Esophagus muscularis mucosa (tissue), 4 donors: ENCODE measurements at regions not wholly inside any gene's neighbourhood (a gene's known extent, or its start where the extent isn't known, plus 50 kb on each side); places are given as distances from the start of the nearest gene placed in this dataset.
"Not testable (repeated sequence)": the region's sequence is repeated elsewhere in the genome, so short reads cannot be mapped to it uniquely, and the experiment has no call there.

Experiments used
- DNase-seq: peaks from one replicate; pipeline ENCODE4 v3.0.0-alpha.2; 2017; ENCODE audit errors: extremely low spot score
- H3K27ac ChIP-seq, 4 donors: fragments of 200-600 bp; sonication (generic); replicated peaks in 1 of 4; 1 replicate in 3 of 4; 2 replicates in 1 of 4; pipeline ENCODE4 v1.5.1; 2016 to 2019; ENCODE audit warnings: mild to moderate bottlenecking in 1 of 4
- H3K27me3 ChIP-seq, 4 donors: fragments of 200-600 bp; sonication (generic); one replicate each; pipeline versions ENCODE4 v1.5.1 to v1.6.0; 2016 to 2019
- H3K36me3 ChIP-seq, 4 donors: fragments of 200-600 bp; sonication (generic); one replicate each; pipeline ENCODE4 v1.5.1; 2016 to 2019
- H3K4me1 ChIP-seq, 4 donors: fragments of 200-600 bp; sonication (generic); one replicate each; pipeline ENCODE4 v1.5.1; 2016 to 2019
- H3K4me3 ChIP-seq, 4 donors: fragments of 200-600 bp; sonication (generic); 1 replicate in 2 of 4; 2 replicates in 2 of 4; pipeline ENCODE4 v1.5.1; 2016 to 2019; ENCODE audit warnings: mild to moderate bottlenecking in 4 of 4, moderate library complexity in 1 of 4
- H3K9me3 ChIP-seq, 4 donors: fragments of 200-600 bp; sonication (generic); 1 replicate in 3 of 4; 2 replicates in 1 of 4; pipeline ENCODE4 v1.5.1; 2016 to 2019
- WGBS: methylation state at CpG from one replicate; pipeline ENCODE4 v1.1.5; 2018; 5-methylcytosine and 5-hydroxymethylcytosine counted together
- intact Hi-C: fragments of 100-400 bp; cut with DNase I; formaldehyde crosslinking; loops from one replicate; pipeline ENCODE4 v1.15.1; 2023

GRCh38 chrY:17827155-17827554, 52.9 kb downstream of the CDY2B start:
- H3K36me3 ChIP-seq, H3K9me3 ChIP-seq, H3K4me1 ChIP-seq, DNase-seq, H3K4me3 ChIP-seq, H3K27ac ChIP-seq, H3K27me3 ChIP-seq, intact Hi-C loops: not testable (repeated sequence)
- WGBS: no CpG with 5 or more reads among the region's 5 CpGs

DNA sequence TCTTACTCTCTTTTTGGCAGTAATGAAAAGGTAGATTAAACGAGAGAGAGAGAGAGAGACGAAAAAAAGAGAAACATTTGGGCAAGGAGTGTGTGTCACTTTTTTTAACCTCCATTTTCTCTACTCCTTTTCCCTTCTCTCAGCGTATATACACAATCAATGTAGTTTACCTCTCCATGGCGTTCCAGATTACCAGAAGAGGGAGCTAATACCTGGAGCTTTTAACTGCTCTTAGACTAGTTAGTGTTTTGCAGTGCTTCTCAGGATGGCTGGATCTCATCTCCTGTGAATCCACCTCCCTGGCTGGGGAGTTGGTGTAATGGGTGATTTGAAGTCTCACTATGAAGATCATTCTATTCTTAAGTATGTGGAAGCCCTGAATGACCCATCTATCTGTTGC, 60.3 kb downstream of the CDY2B start:
- H3K4me3 ChIP-seq, H3K27me3 ChIP-seq, H3K27ac ChIP-seq, H3K4me1 ChIP-seq, DNase-seq, H3K9me3 ChIP-seq, intact Hi-C loops, H3K36me3 ChIP-seq: not testable (repeated sequence)
- WGBS: no CpG with 5 or more reads among the region's 4 CpGs

DNA sequence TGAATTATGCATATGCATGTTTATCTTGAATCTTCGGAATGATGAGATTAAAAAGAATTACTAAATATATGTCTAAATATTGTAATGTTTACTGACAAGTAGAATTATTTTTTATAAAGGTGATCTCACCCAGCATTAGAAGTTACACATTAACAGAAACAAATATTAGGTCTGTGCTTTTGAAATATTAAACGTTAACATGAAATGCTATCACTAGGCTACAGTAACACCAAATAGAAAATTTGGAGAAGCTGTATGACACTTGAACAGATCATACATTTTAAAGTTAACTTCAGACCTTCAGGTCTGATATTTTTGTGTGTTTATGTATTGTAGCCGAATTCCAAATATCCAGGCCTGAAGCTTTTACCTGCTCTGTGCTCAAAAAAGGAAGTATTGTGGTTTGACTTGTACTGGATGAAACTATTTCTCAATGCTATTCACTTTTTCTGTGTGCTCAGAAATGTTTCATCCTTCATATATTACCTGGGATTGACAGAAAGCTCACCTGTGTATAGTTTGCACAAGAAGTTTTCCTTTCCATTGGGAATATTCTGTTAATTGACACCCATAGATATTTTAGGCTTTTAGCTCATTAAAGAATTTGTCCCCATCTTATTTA, 60.9 kb downstream of the CDY2B start:
- H3K27me3 ChIP-seq, DNase-seq, H3K27ac ChIP-seq, H3K4me1 ChIP-seq, H3K4me3 ChIP-seq, H3K36me3 ChIP-seq, H3K9me3 ChIP-seq, intact Hi-C loops: not testable (repeated sequence)
- no CpG with 5 or more reads among the region's 3 CpGs for WGBS

GRCh38 chrY:17817076-17818068, 62.6 kb downstream of the CDY2B start:
- DNase-seq, H3K27me3 ChIP-seq, H3K4me1 ChIP-seq, H3K9me3 ChIP-seq, H3K4me3 ChIP-seq, H3K36me3 ChIP-seq, intact Hi-C loops, H3K27ac ChIP-seq: not testable (repeated sequence)
- no CpG with 5 or more reads among the region's 6 CpGs for WGBS

DNA sequence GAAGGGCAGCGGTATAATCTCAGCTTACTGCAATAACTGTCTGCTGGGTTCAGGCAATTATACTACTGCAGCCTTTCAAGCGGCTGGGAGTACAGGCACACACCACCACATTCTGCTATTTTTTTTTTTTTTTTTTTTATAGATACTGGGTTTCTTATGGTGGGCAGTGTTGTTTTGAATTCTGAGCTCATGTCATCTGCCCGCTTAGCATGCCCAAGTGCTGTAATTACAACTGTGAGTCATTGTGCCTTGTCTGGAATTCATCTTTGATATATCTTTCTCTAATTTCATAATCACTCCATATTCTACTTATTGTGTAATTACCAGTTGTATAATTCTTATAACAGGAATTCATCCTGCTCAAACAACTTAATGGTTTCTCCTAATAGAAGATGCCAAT, 67.4 kb downstream of the CDY2B start:
- no CpG with 5 or more reads among the region's 3 CpGs for whole genome bisulfite sequencing

GRCh38 chrY:17799915-17800314, 80.1 kb downstream of the CDY2B start:
- H3K4me1 ChIP-seq, intact Hi-C loops, H3K9me3 ChIP-seq, H3K27ac ChIP-seq, H3K4me3 ChIP-seq, H3K27me3 ChIP-seq, DNase-seq, H3K36me3 ChIP-seq: not testable (repeated sequence)
- WGBS: no CpG with 5 or more reads among the region's 2 CpGs

More for the DNA sequence above, 67.4 kb downstream of the CDY2B start:
- H3K36me3 ChIP-seq, H3K27ac ChIP-seq, H3K27me3 ChIP-seq, H3K4me1 ChIP-seq, intact Hi-C loops, H3K4me3 ChIP-seq, DNase-seq, H3K9me3 ChIP-seq: not testable (repeated sequence)

GRCh38 chrY:17787214-17787613, 92.8 kb downstream of the CDY2B start:
- no CpG with 5 or more reads among the region's 3 CpGs for WGBS
- H3K27ac ChIP-seq, H3K4me3 ChIP-seq, H3K36me3 ChIP-seq, H3K4me1 ChIP-seq, H3K27me3 ChIP-seq, H3K9me3 ChIP-seq, intact Hi-C loops, DNase-seq: not testable (repeated sequence)

DNA sequence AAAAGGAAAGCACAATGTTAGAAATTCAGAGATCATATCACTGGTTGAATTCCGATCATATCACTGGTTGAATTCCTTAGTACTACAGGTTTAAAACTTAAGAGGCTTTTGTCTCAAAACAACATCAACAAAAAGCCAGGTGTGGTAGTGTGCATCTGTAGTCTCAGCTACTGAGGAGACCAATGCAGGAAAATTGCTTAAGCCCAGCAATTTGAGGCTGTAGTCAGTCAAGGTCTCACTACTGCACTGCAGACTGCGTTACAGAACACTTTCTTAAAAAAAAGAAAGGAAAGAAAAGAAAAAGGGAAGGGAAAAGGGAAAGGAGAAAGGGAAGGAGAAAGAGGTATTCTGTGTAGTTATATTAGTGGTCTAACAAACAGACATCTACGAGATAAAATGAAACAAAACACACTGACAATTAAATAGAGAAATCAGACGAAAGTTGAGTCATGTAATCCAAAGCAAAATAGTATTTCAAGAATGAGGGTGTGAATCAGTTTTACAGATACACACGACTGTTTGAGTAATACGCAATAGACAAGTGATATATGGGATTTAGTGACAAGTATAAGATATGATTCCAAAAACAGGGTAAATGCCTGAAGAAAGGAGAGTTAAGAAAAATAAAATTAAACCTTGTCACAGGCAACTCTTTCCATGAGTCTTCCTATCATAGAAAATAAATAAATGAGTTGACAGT, 113.9 kb downstream of the CDY2B start:
- H3K4me3 ChIP-seq, H3K9me3 ChIP-seq, H3K36me3 ChIP-seq, intact Hi-C loops, DNase-seq, H3K27me3 ChIP-seq, H3K27ac ChIP-seq, H3K4me1 ChIP-seq: not testable (repeated sequence)
- WGBS: no CpG with 5 or more reads among the region's 6 CpGs

DNA sequence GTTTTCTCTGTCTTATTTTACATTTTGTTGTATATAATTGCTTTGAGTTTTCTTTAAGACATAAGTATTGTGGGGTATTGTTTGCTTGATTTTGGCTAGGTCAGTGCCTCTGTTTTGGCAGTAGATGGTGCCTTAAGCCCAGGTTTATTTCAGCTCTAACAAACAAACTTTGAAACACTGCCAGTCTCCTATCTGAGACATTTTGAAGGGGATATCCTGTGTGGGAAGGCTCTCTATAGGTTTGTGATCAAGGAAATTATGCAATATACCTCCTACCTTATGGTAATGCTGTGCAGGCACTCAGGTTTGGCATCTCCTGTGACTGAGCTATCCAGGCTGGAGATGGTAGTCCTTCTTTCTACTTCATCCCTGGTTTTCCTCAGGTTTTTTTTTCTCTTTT, 120.8 kb downstream of the CDY2B start:
- H3K36me3 ChIP-seq, H3K27me3 ChIP-seq, H3K4me1 ChIP-seq, intact Hi-C loops, H3K9me3 ChIP-seq, DNase-seq, H3K4me3 ChIP-seq, H3K27ac ChIP-seq: not testable (repeated sequence)

DNA sequence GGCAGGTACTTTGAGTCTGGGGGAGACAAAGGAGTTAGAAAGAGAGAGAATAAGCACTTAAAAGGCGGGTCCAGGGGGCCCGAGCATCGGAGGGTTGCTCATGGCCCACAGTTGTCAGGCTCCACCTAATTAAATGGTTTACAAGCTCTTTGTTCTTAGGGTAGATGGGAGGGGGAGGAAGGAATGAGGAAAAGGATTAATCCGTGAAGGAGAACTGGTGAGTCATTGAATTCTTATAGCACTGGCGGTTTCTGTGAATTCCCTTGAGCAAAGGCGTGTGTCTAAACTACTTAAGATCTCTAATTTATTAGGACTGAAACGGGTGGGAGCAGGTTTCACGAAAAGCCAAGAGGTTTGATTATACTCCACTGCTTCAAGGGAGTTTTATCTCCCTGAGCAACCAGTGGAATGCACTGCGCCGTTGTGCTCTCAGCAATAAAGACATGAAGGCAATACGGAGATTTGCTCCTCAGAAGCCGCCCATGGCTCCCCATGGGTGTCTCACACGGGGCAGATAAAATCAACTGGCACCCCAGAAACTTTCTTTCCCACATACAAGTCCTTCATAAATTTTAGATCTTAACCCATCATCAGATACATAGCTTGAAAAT, 127.0 kb downstream of the CDY2B start:
- intact Hi-C loops, H3K27ac ChIP-seq, H3K4me3 ChIP-seq, H3K36me3 ChIP-seq, H3K4me1 ChIP-seq, H3K9me3 ChIP-seq, H3K27me3 ChIP-seq, DNase-seq: not testable (repeated sequence)
- no CpG with 5 or more reads among the region's 13 CpGs for WGBS

DNA sequence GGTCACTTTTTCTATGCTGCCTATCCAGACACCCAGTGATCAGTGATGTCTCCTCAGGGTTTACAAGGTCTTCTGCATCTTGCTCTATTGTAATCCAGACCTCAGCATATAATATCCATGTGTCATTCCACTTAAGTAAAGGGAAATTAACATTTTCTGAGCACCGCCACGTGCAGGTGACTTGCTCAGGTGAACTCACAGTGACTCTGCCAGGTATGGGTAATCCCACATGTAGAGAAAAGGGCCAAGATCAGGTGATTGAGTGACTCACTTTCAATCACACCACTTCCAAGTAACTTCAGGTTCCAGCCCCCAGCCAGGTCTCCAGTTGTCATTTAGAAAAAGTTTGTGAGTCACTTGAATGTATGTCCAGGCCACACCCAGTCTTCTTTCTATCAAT, 140.2 kb downstream of the CDY2B start:
- no CpG with 5 or more reads among the region's 2 CpGs for WGBS
- intact Hi-C loops, H3K9me3 ChIP-seq, H3K4me3 ChIP-seq, DNase-seq, H3K4me1 ChIP-seq, H3K36me3 ChIP-seq, H3K27ac ChIP-seq, H3K27me3 ChIP-seq: not testable (repeated sequence)

DNA sequence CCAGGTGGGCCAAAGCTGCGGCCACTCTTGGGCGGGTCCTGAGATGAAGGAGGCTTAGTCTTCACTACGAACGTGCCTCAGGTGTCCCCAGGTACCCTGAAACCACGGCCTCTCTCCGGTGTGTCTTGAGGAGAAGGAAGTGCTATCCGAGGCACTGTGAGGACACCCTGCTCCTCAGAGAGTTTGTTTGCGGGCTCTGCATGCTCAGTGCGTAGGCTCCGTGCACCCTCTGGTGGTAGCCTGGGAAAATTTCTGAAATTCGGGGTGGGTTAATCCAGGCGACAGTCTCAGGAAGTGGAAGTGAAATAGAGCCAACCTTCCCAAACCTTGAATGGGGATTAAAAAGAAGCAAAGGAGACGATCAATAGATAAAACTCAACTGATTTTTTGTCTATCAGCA, 150.5 kb downstream of the CDY2B start:
- H3K36me3 ChIP-seq, intact Hi-C loops, H3K27me3 ChIP-seq, H3K9me3 ChIP-seq, DNase-seq, H3K4me1 ChIP-seq, H3K27ac ChIP-seq, H3K4me3 ChIP-seq: not testable (repeated sequence)
- WGBS: no CpG with 5 or more reads among the region's 13 CpGs
